Fibroblast of mammary gland (primary cell): ENCODE measurements at regions not wholly inside any gene's neighbourhood (a gene's known extent, or its start where the extent isn't known, plus 50 kb on each side); places are given as distances from the start of the nearest gene placed in this dataset.
"Not testable (repeated sequence)": the region's sequence is repeated elsewhere in the genome, so short reads cannot be mapped to it uniquely, and the experiment has no call there.

Source experiments
- DNase-seq: peaks from one replicate; pipeline ENCODE4 v3.0.0-alpha.2; 2010; ENCODE audit warnings: low read depth
- H3K4me3 ChIP-seq: 2 replicates; pipeline ENCODE4 v1.5.1; 2011; ENCODE audit warnings: low read depth, mild to moderate bottlenecking, low read length, moderate library complexity; ENCODE audit not compliant: control insufficient read depth
- TF ChIP-seq, protein P1 (sequence below): conservative IDR thresholded peaks from 2 replicates; pipeline ENCODE4 v1.5.1; 2011; ENCODE audit warnings: low read depth, low read length, inconsistent platforms; ENCODE audit not compliant: control insufficient read depth, insufficient read depth

DNA sequence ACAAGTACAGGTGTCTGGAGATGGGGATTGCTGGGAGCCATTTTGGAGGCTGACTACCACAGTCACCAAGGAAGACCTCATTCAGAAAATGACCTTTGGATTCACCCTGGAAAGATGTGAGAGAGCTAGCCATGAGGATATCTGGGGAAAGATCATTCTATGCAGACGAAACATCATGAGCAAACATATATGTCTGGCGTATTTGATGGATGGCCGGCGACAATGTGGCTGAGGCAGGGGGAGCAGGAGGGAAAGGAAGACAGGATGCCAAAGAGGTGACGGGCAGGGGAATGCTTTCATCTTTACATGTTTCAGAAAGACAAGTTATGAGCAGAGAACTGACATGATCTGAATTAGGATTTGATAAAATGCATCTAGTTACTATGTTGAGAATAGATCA lies 61.5 kb upstream of the SOX13 start:
- DNase-seq = no peak
- H3K4me3 ChIP-seq = no peak overlapping the region
- TF ChIP-seq, protein P1, sequence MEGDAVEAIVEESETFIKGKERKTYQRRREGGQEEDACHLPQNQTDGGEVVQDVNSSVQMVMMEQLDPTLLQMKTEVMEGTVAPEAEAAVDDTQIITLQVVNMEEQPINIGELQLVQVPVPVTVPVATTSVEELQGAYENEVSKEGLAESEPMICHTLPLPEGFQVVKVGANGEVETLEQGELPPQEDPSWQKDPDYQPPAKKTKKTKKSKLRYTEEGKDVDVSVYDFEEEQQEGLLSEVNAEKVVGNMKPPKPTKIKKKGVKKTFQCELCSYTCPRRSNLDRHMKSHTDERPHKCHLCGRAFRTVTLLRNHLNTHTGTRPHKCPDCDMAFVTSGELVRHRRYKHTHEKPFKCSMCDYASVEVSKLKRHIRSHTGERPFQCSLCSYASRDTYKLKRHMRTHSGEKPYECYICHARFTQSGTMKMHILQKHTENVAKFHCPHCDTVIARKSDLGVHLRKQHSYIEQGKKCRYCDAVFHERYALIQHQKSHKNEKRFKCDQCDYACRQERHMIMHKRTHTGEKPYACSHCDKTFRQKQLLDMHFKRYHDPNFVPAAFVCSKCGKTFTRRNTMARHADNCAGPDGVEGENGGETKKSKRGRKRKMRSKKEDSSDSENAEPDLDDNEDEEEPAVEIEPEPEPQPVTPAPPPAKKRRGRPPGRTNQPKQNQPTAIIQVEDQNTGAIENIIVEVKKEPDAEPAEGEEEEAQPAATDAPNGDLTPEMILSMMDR = no peak

DNA sequence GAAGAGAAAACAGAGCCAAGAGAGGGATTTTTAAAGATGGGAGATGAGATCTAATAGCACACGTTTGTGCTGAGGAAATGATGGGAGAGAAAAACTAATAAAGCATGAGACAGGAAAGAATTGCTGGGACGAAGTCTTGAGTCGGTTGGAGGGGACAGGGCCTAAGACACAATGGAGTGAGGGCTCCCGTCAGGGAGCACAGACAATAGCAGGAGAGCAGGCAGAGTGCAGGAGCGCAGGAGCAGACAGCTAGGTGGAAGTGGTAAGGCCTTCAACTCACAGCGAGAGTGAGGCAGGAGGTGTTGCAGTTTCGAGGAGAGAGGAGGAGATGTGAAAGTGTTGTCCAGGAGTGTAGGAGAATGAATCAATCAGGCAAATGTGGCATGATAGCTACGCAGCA lies 59.9 kb upstream of the SOX13 start:
- no peak for DNase-seq
- no peak overlapping the region for H3K4me3 ChIP-seq
- TF ChIP-seq, protein P1 = no peak

DNA sequence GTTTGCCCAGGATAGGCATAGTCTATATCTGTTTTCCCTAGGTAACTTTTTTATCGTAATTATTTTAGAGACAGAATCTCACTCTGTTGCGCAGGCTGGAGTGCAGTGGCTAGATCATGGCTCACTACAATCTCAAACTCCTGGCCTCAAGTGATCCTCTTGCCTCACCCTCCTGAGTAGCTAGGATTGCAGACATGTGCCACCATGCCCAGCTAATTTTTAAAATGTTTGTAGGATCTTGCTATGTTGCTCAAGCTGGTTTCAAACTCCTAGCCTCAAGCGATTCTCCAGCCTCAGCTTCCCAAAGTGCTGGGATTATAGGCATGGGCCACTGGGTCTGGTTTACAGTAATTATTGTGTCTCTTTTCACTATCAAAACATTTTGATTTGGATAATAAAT lies 58.6 kb upstream of the SOX13 start:
- DNase-seq = no peak
- no peak overlapping the region for H3K4me3 ChIP-seq
- TF ChIP-seq, protein P1 = no peak

DNA sequence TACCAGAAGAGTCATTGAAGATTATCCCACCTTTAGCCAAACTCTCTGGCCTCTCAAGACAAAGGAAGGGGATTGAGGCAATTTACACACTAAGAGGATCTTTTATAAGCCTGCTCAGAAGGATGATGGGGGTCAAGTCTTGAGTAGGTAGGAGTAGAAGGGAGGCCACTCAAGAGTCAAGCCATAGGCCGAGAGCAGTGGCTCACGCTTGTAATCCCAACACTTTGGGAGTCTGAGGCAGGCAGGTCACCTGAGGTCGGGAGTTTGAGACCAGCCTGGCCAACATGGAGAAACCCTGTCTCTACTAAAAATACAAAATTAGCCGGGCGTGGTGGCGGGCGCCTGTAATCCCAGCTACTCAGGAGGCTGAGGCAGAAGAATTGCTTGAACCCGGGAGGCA lies 58.0 kb upstream of the SOX13 start:
- not testable (repeated sequence) for DNase-seq, H3K4me3 ChIP-seq

DNA sequence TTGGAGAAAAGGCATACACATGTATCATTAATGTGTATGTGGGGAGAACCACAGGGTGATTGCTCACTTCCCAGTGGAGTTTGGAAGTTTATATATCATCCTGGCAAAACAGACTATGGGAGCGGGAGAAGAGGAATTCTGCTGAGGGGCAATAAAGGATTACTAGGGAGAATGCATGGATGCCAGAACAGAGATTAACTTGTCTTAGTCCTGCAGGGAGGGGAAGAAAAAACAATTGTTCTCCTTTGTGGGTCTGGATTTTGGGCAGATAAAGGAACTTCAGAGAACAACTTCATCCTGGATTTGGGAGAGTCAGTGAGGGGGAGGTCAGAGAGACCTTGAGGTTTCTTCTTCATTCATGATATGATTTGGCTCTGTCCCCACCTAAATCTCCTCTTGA lies 55.9 kb upstream of the SOX13 start:
- no peak overlapping the region for H3K4me3 ChIP-seq
- DNase-seq = no peak
- TF ChIP-seq, protein P1 = no peak

DNA sequence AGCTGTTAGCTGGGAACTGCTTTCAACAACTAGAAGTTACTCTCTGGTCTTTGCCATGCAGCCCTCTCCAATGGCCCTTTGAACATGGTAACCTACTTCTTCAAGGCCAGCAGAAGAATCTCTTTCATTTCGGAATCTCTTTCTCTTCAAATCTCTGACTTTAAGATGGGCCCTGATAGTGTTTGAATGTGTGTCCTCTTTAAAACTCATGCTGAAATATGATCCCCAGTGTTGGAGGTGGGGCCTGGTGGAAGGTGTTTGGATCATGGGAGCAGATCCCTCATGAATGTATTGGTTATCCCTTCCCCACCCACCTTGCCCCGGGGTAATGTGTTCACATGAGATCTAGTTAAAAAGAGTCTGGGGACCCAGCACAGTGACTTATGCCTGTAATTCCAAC lies 54.5 kb upstream of the SOX13 start:
- no peak overlapping the region for H3K4me3 ChIP-seq
- DNase-seq = no peak
- TF ChIP-seq, protein P1 = no peak
